ENCODE measurements at regions not wholly inside any gene's neighbourhood (a gene's known extent, or its start where the extent isn't known, plus 50 kb on each side); places are given as distances from the start of the nearest gene placed in this dataset.

DNA sequence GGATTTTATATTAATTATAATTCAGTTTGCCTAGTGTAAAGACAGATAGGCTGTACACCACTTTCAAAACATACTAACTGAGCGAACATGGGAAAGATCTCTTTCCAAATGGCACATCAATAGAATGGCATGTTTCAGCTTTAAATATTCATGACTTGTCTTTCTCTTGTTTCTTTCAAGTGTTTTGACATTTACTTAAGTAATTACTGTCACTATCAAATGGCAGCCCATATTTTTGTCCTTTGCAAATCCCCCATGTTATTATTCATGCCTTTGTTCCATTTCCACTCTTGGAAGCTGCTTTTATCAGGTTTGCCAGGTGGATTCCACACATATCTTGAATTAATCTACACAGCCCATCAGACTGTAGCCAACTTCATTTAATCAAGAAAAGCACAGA is 89.2 kb upstream of the GLRA2 start:
- intact Hi-C loops (cut with micrococcal nuclease) (no loop called here), dilution Hi-C loops (cut with MboI; ENCODE audit: extremely low pct_ligation_motif_present, low sequenced_read_pairs) (no loop called here)
- H3K9me1 ChIP-seq (replicated peaks; ENCODE audit: control insufficient read depth, extremely low read depth, insufficient read depth, low read length), result no peaks in the 10 kb centered on the region
- H3K4me2 ChIP-seq (ENCODE audit: insufficient read depth, low read length), result no peak overlapping the region
- H3K79me2 ChIP-seq (ENCODE audit: control insufficient read depth, insufficient read depth, low read length), result no peaks in the 10 kb centered on the region
- H3K27me3 ChIP-seq (ENCODE audit: control insufficient read depth in 2 of 2, insufficient read depth in 2 of 2, low read length in 2 of 2), result no peaks in the 10 kb centered on the region
- no peaks in the 10 kb centered on the region for H4K20me1 ChIP-seq (replicated peaks; ENCODE audit: control insufficient read depth, extremely low read depth, insufficient read depth, low read length)
- H3K9ac ChIP-seq (replicated peaks; ENCODE audit: extremely low read depth, insufficient read depth, low read length), result no peak overlapping the region
- H2AFZ ChIP-seq (ENCODE audit: low read depth, low read length), result no peak overlapping the region
- H3K27ac ChIP-seq (ENCODE audit: insufficient read depth, low read depth, low read length), result no peak overlapping the region
- H3K9me3 ChIP-seq (replicated peaks; ENCODE audit: control insufficient read depth, insufficient read depth, low read length), result no peaks in the 10 kb centered on the region
- TF ChIP-seq POLR2AphosphoS5 (IDR thresholded peaks at IDR 0.05; ENCODE audit: insufficient read depth, low read depth, low read length) (no peak), POLR2A (IDR thresholded peaks at IDR 0.05; ENCODE audit: low read depth, low read length) (no peak), EZH2 (IDR thresholded peaks at IDR 0.05; ENCODE audit: borderline replicate concordance, low read depth, low read length, severe bottlenecking) (no peak), JUN (IDR thresholded peaks at IDR 0.05; ENCODE audit: borderline replicate concordance, insufficient read depth, insufficient read length, low read depth) (no peak), FOS (IDR thresholded peaks at IDR 0.05; ENCODE audit: borderline replicate concordance, insufficient read depth, low read length) (no peak), MAX (IDR thresholded peaks at IDR 0.05; ENCODE audit: insufficient read depth, insufficient read length) (no peak), MYC (IDR thresholded peaks at IDR 0.05; ENCODE audit: low read depth, low read length) (no peak), GATA2 (IDR thresholded peaks at IDR 0.05; ENCODE audit: insufficient read depth, insufficient read length, low read depth, low read length) (no peak)
- TF ChIP-seq, protein P1, sequence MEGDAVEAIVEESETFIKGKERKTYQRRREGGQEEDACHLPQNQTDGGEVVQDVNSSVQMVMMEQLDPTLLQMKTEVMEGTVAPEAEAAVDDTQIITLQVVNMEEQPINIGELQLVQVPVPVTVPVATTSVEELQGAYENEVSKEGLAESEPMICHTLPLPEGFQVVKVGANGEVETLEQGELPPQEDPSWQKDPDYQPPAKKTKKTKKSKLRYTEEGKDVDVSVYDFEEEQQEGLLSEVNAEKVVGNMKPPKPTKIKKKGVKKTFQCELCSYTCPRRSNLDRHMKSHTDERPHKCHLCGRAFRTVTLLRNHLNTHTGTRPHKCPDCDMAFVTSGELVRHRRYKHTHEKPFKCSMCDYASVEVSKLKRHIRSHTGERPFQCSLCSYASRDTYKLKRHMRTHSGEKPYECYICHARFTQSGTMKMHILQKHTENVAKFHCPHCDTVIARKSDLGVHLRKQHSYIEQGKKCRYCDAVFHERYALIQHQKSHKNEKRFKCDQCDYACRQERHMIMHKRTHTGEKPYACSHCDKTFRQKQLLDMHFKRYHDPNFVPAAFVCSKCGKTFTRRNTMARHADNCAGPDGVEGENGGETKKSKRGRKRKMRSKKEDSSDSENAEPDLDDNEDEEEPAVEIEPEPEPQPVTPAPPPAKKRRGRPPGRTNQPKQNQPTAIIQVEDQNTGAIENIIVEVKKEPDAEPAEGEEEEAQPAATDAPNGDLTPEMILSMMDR (IDR thresholded peaks at IDR 0.05; ENCODE audit: extremely low read depth in 1 of 2, insufficient read depth in 1 of 2, low read depth in 1 of 2, low read length in 2 of 2), result no peak
- DNase-seq (ENCODE audit: low read depth, low spot score), result no peak
- H3K36me3 ChIP-seq (ENCODE audit: control insufficient read depth in 2 of 2, extremely low read depth in 1 of 2, insufficient read depth in 2 of 2, low read length in 2 of 2), result no peaks in the 10 kb centered on the region
- BruUV-seq (replicated peaks), result no TSS peak
- CTCF ChIA-PET, result no interaction called here
- POLR2A ChIA-PET, result no interaction called here
- H3K4me1 ChIP-seq (ENCODE audit: control insufficient read depth, extremely low read depth, insufficient read depth, low read length), result no peaks in the 10 kb centered on the region
- H3K4me3 ChIP-seq (replicated peaks in 1 of 3; ENCODE audit: insufficient read depth in 1 of 3, low read depth in 1 of 3, low read length in 3 of 3), result no peak overlapping the region
- FAIRE-seq, result no peak

All from endothelial cell of umbilical vein (primary cell).